ENCODE measurements at regions not wholly inside any gene's neighbourhood (a gene's known extent, or its start where the extent isn't known, plus 50 kb on each side); places are given as distances from the start of the nearest gene placed in this dataset.

DNA sequence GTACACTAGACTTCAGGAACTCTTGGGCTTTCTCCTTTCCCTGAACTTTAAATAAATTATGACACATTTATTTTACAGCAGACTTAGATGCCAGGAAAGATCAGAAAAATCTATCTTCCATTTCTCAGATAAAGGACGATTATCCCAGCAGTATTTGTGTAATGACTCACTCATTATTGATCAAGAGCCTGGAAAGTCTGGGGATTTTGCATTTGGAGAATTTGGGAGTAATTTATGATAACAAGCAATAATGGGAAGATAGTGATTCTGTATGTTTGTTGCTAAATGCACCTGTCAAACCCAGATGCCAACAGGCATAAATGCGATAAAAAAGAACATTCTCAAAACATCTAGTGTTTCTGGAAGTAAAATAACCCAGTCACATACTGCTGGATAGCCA lies 480.2 kb upstream of the ATP2B1 start:
- TF ChIP-seq RAD21 (conservative IDR thresholded peaks at IDR 0.05) (no peak), EP300 (conservative IDR thresholded peaks at IDR 0.05; ENCODE audit: poor library complexity, severe bottlenecking) (no peak)
- TF ChIP-seq, protein P1, sequence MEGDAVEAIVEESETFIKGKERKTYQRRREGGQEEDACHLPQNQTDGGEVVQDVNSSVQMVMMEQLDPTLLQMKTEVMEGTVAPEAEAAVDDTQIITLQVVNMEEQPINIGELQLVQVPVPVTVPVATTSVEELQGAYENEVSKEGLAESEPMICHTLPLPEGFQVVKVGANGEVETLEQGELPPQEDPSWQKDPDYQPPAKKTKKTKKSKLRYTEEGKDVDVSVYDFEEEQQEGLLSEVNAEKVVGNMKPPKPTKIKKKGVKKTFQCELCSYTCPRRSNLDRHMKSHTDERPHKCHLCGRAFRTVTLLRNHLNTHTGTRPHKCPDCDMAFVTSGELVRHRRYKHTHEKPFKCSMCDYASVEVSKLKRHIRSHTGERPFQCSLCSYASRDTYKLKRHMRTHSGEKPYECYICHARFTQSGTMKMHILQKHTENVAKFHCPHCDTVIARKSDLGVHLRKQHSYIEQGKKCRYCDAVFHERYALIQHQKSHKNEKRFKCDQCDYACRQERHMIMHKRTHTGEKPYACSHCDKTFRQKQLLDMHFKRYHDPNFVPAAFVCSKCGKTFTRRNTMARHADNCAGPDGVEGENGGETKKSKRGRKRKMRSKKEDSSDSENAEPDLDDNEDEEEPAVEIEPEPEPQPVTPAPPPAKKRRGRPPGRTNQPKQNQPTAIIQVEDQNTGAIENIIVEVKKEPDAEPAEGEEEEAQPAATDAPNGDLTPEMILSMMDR (IDR thresholded peaks at IDR 0.05; ENCODE audit: poor library complexity, severe bottlenecking) = no peak

Measured in neural cell (in vitro differentiated cells).